ENCODE measurements at regions not wholly inside any gene's neighbourhood (a gene's known extent, or its start where the extent isn't known, plus 50 kb on each side); places are given as distances from the start of the nearest gene placed in this dataset.
"Not testable (repeated sequence)": the region's sequence is repeated elsewhere in the genome, so short reads cannot be mapped to it uniquely, and the experiment has no call there.

DNA sequence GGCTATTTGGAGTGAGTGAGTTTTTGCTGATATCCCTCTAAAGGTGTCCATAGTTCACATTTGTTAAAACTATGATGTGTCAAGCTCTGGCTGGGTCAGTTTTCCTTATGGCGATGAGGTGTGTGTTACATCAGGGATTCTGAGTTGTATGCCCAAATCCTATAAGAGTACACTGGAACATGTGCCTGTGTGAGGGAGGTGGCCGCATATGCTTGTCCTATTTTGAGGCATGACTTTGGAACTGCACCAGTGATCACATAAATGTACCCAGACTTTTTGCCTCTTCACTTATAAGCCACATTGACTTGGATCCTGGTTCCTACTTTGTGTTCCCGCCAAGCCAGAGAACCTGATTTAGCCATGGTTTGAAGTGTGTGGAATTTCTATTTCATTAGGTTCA lies 140.3 kb upstream of the RXFP2 start:
- H3K27ac ChIP-seq = no peak overlapping the region
- TF ChIP-seq, protein P1, sequence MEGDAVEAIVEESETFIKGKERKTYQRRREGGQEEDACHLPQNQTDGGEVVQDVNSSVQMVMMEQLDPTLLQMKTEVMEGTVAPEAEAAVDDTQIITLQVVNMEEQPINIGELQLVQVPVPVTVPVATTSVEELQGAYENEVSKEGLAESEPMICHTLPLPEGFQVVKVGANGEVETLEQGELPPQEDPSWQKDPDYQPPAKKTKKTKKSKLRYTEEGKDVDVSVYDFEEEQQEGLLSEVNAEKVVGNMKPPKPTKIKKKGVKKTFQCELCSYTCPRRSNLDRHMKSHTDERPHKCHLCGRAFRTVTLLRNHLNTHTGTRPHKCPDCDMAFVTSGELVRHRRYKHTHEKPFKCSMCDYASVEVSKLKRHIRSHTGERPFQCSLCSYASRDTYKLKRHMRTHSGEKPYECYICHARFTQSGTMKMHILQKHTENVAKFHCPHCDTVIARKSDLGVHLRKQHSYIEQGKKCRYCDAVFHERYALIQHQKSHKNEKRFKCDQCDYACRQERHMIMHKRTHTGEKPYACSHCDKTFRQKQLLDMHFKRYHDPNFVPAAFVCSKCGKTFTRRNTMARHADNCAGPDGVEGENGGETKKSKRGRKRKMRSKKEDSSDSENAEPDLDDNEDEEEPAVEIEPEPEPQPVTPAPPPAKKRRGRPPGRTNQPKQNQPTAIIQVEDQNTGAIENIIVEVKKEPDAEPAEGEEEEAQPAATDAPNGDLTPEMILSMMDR (IDR thresholded peaks at IDR 0.05) = no peak
- no peak for TF ChIP-seq ZFX (IDR thresholded peaks at IDR 0.05; ENCODE audit: borderline replicate concordance)

GRCh38 chr13:31605076-31605860 lies 134.1 kb upstream of the RXFP2 start:
- TF ChIP-seq, protein P1 (IDR thresholded peaks at IDR 0.05) = no peak
- no peak overlapping the region for H3K27ac ChIP-seq

- not testable (repeated sequence) for H3K27ac ChIP-seq
Measured at GRCh38 chr13:31607531-31607930, 131.8 kb upstream of the RXFP2 start.

GRCh38 chr13:31608780-31609179 lies 130.5 kb upstream of the RXFP2 start:
- not testable (repeated sequence) for H3K27ac ChIP-seq

- H3K27ac ChIP-seq = no peak overlapping the region
- no peak for TF ChIP-seq ZFX (IDR thresholded peaks at IDR 0.05; ENCODE audit: borderline replicate concordance)
- TF ChIP-seq, protein P1 (IDR thresholded peaks at IDR 0.05) = no peak
Measured at GRCh38 chr13:31610270-31610998, 128.9 kb upstream of the RXFP2 start.

DNA sequence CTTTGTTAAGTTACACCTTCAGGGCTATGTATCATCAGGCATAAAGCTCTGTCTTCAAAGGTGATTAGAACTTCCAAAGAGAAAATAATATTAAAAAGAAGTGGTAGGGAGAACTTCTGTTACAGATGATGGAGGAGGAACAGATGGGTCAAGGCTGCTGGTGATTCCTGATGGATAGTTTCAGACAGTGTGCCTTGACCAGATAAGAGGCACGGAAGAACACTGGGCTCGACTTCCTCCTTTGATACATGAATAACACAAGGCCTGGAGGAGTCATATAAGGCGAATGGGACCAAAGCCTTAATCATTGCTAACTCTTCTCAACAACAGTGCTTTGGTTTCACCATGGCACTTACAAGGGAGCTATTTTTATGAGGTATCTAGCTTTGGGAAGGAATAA lies 128.1 kb upstream of the RXFP2 start:
- TF ChIP-seq, protein P1 (IDR thresholded peaks at IDR 0.05) = no peak
- no peak for TF ChIP-seq ZFX (IDR thresholded peaks at IDR 0.05; ENCODE audit: borderline replicate concordance)

DNA sequence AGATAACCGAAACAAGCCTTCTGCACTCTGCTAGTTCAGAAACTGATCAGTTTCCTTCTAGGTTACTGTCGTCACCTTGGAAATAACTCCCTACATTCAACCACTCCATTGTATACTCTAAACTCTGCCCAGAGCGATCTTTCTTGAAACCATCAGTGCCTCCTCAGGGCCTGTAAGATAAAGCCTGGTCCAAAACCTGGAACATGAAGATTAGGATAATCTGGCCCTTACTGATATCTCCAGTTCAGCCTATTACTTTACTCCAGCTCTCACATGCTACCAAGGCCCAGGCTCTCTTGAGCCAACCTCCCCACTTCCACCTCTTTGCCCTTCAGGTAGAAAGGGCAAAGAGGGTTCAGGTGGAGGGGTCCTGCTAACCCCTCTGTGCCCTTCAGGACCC lies 125.3 kb upstream of the RXFP2 start:
- no peak overlapping the region for H3K27ac ChIP-seq
- no peak for TF ChIP-seq ZFX (IDR thresholded peaks at IDR 0.05; ENCODE audit: borderline replicate concordance)
- TF ChIP-seq, protein P1 (IDR thresholded peaks at IDR 0.05) = no peak

More for the DNA sequence above, 128.1 kb upstream of the RXFP2 start:
- no peak overlapping the region for H3K27ac ChIP-seq

DNA sequence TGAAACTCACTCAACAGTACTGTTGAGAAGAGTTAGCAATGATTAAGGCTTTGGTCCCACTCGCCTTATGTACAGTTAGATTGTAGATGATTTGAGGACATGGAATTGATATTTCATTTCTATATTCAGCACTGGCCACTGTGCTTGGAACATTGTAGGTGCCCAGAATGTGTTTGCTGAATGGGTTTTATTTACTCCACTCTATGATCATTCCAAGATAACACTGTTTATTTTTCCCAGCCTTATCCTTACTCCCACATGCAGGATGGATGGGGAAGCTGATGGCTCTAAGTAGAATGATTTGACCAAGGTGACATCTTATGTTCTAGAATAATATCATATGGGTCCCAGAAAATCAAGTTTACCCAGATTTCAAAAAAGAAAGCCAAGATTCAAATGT lies 124.6 kb upstream of the RXFP2 start:
- H3K27ac ChIP-seq = no peak overlapping the region
- TF ChIP-seq ZFX (IDR thresholded peaks at IDR 0.05; ENCODE audit: borderline replicate concordance) = no peak
- TF ChIP-seq, protein P1 (IDR thresholded peaks at IDR 0.05) = no peak

Data from 22Rv1 (cell line).